Mesodermal cell (in vitro differentiated cells): ENCODE measurements at regions not wholly inside any gene's neighbourhood (a gene's known extent, or its start where the extent isn't known, plus 50 kb on each side); places are given as distances from the start of the nearest gene placed in this dataset.

ENCODE experiments used
- H3K27ac ChIP-seq: 2 replicates; pipeline ENCODE4 v1.7.0; 2013; ENCODE audit warnings: mild to moderate bottlenecking, low read depth, low read length, moderate library complexity; ENCODE audit not compliant: severe bottlenecking
- H3K36me3 ChIP-seq: 2 replicates; pipeline ENCODE4 v1.7.1; 2013; ENCODE audit warnings: mild to moderate bottlenecking, low read length, moderate library complexity; ENCODE audit not compliant: control insufficient read depth, insufficient read depth
- H3K4me1 ChIP-seq: one replicate; pipeline ENCODE4 v1.7.1; 2013; ENCODE audit warnings: mild to moderate bottlenecking, low read length; ENCODE audit not compliant: insufficient read depth, control insufficient read depth, poor library complexity, severe bottlenecking
- H3K4me3 ChIP-seq: 2 replicates; pipeline ENCODE4 v1.7.0; 2013; ENCODE audit warnings: low read length, control low read depth, mild to moderate bottlenecking; ENCODE audit not compliant: insufficient read depth, poor library complexity, severe bottlenecking; ENCODE audit errors: extremely low read depth
- H3K9me3 ChIP-seq: 2 replicates; pipeline ENCODE4 v1.7.1; 2013; ENCODE audit warnings: mild to moderate bottlenecking, low read length, moderate library complexity; ENCODE audit not compliant: control insufficient read depth
- WGBS, 2 experiments: methylation state at CpG; one replicate each; pipeline ENCODE4 v1.1.5; 2013; ENCODE audit warnings: missing lambda C conversion rate in 2 of 2; ENCODE audit not compliant: insufficient coverage in 2 of 2; 5-methylcytosine and 5-hydroxymethylcytosine counted together

GRCh38 chr21:35777081-35777480, 283.2 kb downstream of the SETD4 start:
- 97 to 98% methylated on average over 2 of the region's 2 CpGs for WGBS, 2 experiments
- H3K4me3 ChIP-seq, result no peak overlapping the region
- no peaks in the 10 kb centered on the region for H3K9me3 ChIP-seq
- H3K4me1 ChIP-seq, result no peaks in the 10 kb centered on the region
- H3K27ac ChIP-seq, result no peak overlapping the region
- H3K36me3 ChIP-seq, result no peaks in the 10 kb centered on the region

- H3K9me3 ChIP-seq, result no peaks in the 10 kb centered on the region
- no peak overlapping the region for H3K4me3 ChIP-seq
- H3K27ac ChIP-seq, result no peak overlapping the region
- H3K36me3 ChIP-seq, result no peaks in the 10 kb centered on the region
- whole genome bisulfite sequencing, 2 experiments, result 80 to 84% methylated on average over 2 to 6 of the region's 7 CpGs
- no peaks in the 10 kb centered on the region for H3K4me1 ChIP-seq
Observed at GRCh38 chr21:35775778-35776544, 284.4 kb downstream of the SETD4 start.

GRCh38 chr21:35770101-35770945, 290.0 kb downstream of the SETD4 start:
- Histone ChIP-seq H3K36me3 (no peaks in the 10 kb centered on the region), H3K9me3 (no peaks in the 10 kb centered on the region), H3K4me1 (no peaks in the 10 kb centered on the region), H3K4me3 (no peak overlapping the region), H3K27ac (no peak overlapping the region)
- 60 to 100% methylated on average over 1 of the region's 4 CpGs for WGBS, 2 experiments

- Histone ChIP-seq H3K9me3 (no peaks in the 10 kb centered on the region), H3K4me3 (no peak overlapping the region), H3K36me3 (no peaks in the 10 kb centered on the region), H3K27ac (no peak overlapping the region), H3K4me1 (no peaks in the 10 kb centered on the region)
- WGBS, 2 experiments, result 57 to 83% methylated on average over 1 to 2 of the region's 2 CpGs
Observed at GRCh38 chr21:35768187-35768586, 292.1 kb downstream of the SETD4 start.

- no peak overlapping the region for H3K4me3 ChIP-seq
- no peaks in the 10 kb centered on the region for H3K9me3 ChIP-seq
- no peaks in the 10 kb centered on the region for H3K4me1 ChIP-seq
- no peak overlapping the region for H3K27ac ChIP-seq
- no peaks in the 10 kb centered on the region for H3K36me3 ChIP-seq
Observed at GRCh38 chr21:35764586-35764985, 295.7 kb downstream of the SETD4 start.

GRCh38 chr21:35764077-35764476, 296.2 kb downstream of the SETD4 start:
- H3K4me3 ChIP-seq, result no peak overlapping the region
- no peak overlapping the region for H3K27ac ChIP-seq
- H3K9me3 ChIP-seq, result no peaks in the 10 kb centered on the region
- no peaks in the 10 kb centered on the region for H3K36me3 ChIP-seq
- WGBS, 2 experiments, result 88 to 100% methylated on average over 2 to 3 of the region's 3 CpGs
- H3K4me1 ChIP-seq, result no peaks in the 10 kb centered on the region

- WGBS, 2 experiments, result 100% methylated on average over 1 to 2 of the region's 2 CpGs
- no peaks in the 10 kb centered on the region for H3K4me1 ChIP-seq
- no peaks in the 10 kb centered on the region for H3K36me3 ChIP-seq
- no peak overlapping the region for H3K4me3 ChIP-seq
- H3K9me3 ChIP-seq, result no peaks in the 10 kb centered on the region
- H3K27ac ChIP-seq, result no peak overlapping the region
Observed at GRCh38 chr21:35754583-35754982, 305.7 kb downstream of the SETD4 start.

GRCh38 chr21:35753308-35753707, 307.0 kb downstream of the SETD4 start:
- Histone ChIP-seq H3K4me1 (no peaks in the 10 kb centered on the region), H3K36me3 (no peaks in the 10 kb centered on the region), H3K9me3 (no peaks in the 10 kb centered on the region), H3K4me3 (no peak overlapping the region), H3K27ac (no peak overlapping the region)
- WGBS, 2 experiments, result 56% methylated on average over 1 of the region's 2 CpGs; no CpG with 5 or more reads in 1 of the 2 experiments

- Histone ChIP-seq H3K4me1 (no peaks in the 10 kb centered on the region), H3K27ac (no peak overlapping the region), H3K4me3 (no peak overlapping the region), H3K9me3 (no peaks in the 10 kb centered on the region), H3K36me3 (no peaks in the 10 kb centered on the region)
Observed at GRCh38 chr21:35751171-35751570, 309.2 kb downstream of the SETD4 start.

GRCh38 chr21:35749904-35750303, 310.4 kb downstream of the SETD4 start:
- Histone ChIP-seq H3K4me1 (no peaks in the 10 kb centered on the region), H3K4me3 (no peak overlapping the region), H3K9me3 (no peaks in the 10 kb centered on the region), H3K27ac (no peak overlapping the region), H3K36me3 (no peaks in the 10 kb centered on the region)
- 80% methylated on average over 1 of the region's 3 CpGs; no CpG with 5 or more reads in 1 of the 2 experiments for WGBS, 2 experiments
